Neuron (in vitro differentiated cells): ENCODE measurements at regions not wholly inside any gene's neighbourhood (a gene's known extent, or its start where the extent isn't known, plus 50 kb on each side); places are given as distances from the start of the nearest gene placed in this dataset.

Experiments used
- H2AFZ ChIP-seq: one replicate; pipeline ENCODE4 v1.6.1; 2013; ENCODE audit warnings: low read depth, mild to moderate bottlenecking, inconsistent platforms, low read length, moderate library complexity
- H3K27me3 ChIP-seq: one replicate; pipeline ENCODE4 v1.6.1; 2013; ENCODE audit warnings: low read length; ENCODE audit not compliant: insufficient read depth
- H3K36me3 ChIP-seq: one replicate; pipeline ENCODE4 v1.6.1; 2013; ENCODE audit warnings: low read length; ENCODE audit not compliant: insufficient read depth
- H3K4me1 ChIP-seq: one replicate; pipeline ENCODE4 v1.6.1; 2013; ENCODE audit warnings: low read length; ENCODE audit not compliant: insufficient read depth
- H3K4me3 ChIP-seq: 2 replicates; pipeline ENCODE4 v1.5.1; 2013; ENCODE audit warnings: mild to moderate bottlenecking, low read length, moderate library complexity
- H3K9me3 ChIP-seq: one replicate; pipeline ENCODE4 v1.6.1; 2013; ENCODE audit warnings: low read length

DNA sequence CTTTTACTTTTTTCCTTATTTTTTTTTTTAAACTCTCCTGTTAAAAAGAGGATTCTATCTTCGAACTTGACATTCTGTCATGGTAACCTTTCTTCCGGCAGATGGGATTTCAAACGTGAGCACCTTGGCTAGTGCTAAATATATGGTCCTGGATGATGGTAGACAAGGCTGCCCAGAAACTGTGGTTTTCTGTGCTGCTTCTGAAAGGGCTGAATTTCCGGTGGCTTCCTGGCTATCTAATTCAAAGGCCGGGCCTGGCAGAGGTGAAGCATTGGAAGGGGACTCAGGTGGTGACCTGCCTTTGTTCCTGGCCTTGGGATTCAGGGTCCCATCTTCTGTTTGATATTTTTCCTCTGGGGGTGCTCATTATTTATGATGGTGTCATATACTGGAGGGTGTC, 118.6 kb upstream of the MYL2 start:
- Histone ChIP-seq H3K4me3 (no peak overlapping the region), H3K4me1 (peaks cover 14% of the 10 kb centered on the region)

GRCh38 chr12:111038077-111038476, 117.7 kb upstream of the MYL2 start:
- peaks cover 14% of the 10 kb centered on the region for H3K4me1 ChIP-seq
- no peak overlapping the region for H2AFZ ChIP-seq
- peaks cover 32% of the 10 kb centered on the region for H3K27me3 ChIP-seq
- H3K4me3 ChIP-seq: no peak overlapping the region
- no peaks in the 10 kb centered on the region for H3K9me3 ChIP-seq
- H3K36me3 ChIP-seq: no peaks in the 10 kb centered on the region

More for the DNA sequence above, 118.6 kb upstream of the MYL2 start:
- Histone ChIP-seq H3K36me3 (no peaks in the 10 kb centered on the region), H3K9me3 (no peaks in the 10 kb centered on the region), H2AFZ (no peak overlapping the region), H3K27me3 (peaks cover 32% of the 10 kb centered on the region)

- peaks cover 17% of the 10 kb centered on the region for H3K4me1 ChIP-seq
- no peaks in the 10 kb centered on the region for H3K9me3 ChIP-seq
- no peaks in the 10 kb centered on the region for H3K36me3 ChIP-seq
- no peak overlapping the region for H2AFZ ChIP-seq
- no peak overlapping the region for H3K4me3 ChIP-seq
- H3K27me3 ChIP-seq: peaks cover 42% of the 10 kb centered on the region
Measured at GRCh38 chr12:111037047-111037446, 116.7 kb upstream of the MYL2 start.

DNA sequence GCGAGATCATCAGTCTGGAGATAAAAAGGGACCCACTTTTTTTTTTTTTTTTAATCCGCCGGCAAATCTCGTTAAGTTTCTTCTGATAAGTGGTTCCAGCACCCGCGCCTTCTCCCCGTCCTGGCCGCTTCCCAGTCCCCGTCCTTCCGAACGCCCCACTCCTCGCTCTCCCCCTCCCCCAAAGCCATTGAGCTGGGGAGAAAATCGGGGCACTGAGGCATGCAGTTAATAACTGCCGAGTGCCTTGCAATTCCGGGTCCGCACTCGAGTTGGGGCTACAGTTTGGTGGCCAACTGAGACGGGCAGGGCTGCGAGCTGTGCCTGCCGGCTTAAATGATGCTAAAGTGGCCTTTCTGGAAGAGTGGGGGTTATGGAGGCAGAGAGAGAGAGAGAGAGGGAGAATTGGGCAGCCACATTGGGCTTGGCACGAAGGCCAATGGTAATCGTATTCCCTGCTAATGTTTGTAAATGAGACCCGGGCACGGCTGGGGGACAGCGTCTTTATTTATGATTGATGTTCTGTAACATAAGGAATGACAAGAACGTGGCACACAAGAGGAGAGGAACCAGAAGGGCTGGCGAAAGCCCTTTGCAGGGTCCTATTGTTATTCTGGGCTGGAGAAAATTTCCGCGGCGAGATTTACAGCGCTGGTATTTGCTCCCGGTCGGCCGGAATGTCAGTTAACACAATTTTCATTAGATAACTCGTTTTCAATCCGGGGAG, 115.4 kb upstream of the MYL2 start:
- Histone ChIP-seq H3K36me3 (no peaks in the 10 kb centered on the region), H3K4me1 (peaks cover 17% of the 10 kb centered on the region), H3K4me3 (peak overlapping the region; percentile 62), H3K27me3 (peaks cover 53% of the 10 kb centered on the region), H3K9me3 (no peaks in the 10 kb centered on the region), H2AFZ (peak overlapping the region; percentile 63)

GRCh38 chr12:111034886-111035577, 114.7 kb upstream of the MYL2 start:
- peak overlapping the region; percentile 63 for H2AFZ ChIP-seq
- H3K9me3 ChIP-seq: no peaks in the 10 kb centered on the region
- peak overlapping the region; percentile 62 for H3K4me3 ChIP-seq
- peaks cover 17% of the 10 kb centered on the region for H3K4me1 ChIP-seq
- no peaks in the 10 kb centered on the region for H3K36me3 ChIP-seq
- H3K27me3 ChIP-seq: peaks cover 55% of the 10 kb centered on the region

GRCh38 chr12:111034083-111034885, 113.9 kb upstream of the MYL2 start, which contains the start of gene CUX2:
Gene CUX2 (plus strand): TSS chr12:111034165.
- H3K36me3 ChIP-seq: no peaks in the 10 kb centered on the region
- peak within 1 kb of the TSS; percentile 63 for H2AFZ ChIP-seq
- H3K4me1 ChIP-seq: peaks cover 17% of the 10 kb centered on the region
- peak within 1 kb of the TSS; percentile 62 for H3K4me3 ChIP-seq
- H3K9me3 ChIP-seq: no peaks in the 10 kb centered on the region
- H3K27me3 ChIP-seq: peaks cover 55% of the 10 kb centered on the region

DNA sequence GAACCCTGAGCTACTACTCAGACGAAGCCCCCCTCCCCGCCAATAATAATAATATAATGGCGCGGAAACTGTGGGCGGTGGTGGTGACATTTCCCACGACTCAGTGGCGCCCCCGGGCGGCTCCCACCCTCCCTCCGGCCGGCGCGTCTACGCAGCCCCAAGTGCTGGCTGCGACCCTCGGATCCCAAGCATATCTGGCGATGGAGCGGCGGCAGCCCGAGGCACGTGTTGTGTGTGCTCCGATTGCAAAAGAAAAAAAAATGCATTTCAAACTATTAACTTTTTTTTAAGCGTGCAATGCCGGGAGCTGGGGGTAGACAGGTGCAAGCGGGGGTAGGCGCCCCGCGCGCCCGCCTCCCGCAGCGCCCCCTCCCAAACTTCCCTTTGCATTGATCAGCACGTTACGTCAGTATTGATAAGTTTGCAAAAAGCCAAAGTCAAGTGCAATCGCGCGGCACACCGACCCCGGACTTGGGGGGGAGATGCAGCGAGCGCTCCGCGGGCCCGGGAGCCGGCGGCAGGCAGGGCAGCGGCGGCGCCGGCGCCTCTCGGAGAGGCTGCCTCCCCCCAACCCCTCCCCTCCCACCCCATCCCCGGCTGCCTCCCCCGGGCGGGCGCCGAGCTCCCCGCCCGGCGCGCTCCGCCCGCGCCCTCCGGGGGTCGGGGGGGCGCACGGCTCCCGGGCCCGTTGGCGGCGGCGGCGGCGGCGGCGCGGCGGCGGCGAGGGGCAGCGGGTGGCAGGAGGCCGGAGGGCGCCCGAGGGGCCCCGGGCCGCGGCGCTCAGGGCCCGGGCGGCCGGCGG, 113.1 kb upstream of the MYL2 start:
- H3K27me3 ChIP-seq: peaks cover 59% of the 10 kb centered on the region
- H3K4me3 ChIP-seq: peak overlapping the region; percentile 62

GRCh38 chr12:111032591-111032919, 112.2 kb upstream of the MYL2 start:
- H3K4me3 ChIP-seq: no peak overlapping the region
- no peaks in the 10 kb centered on the region for H3K9me3 ChIP-seq
- H3K36me3 ChIP-seq: no peaks in the 10 kb centered on the region
- peaks cover 53% of the 10 kb centered on the region for H3K27me3 ChIP-seq
- H3K4me1 ChIP-seq: peaks cover 17% of the 10 kb centered on the region
- H2AFZ ChIP-seq: no peak overlapping the region

More for the DNA sequence above, 113.1 kb upstream of the MYL2 start:
- Histone ChIP-seq H3K4me1 (peaks cover 17% of the 10 kb centered on the region), H2AFZ (peak overlapping the region; percentile 31), H3K9me3 (no peaks in the 10 kb centered on the region), H3K36me3 (no peaks in the 10 kb centered on the region)

DNA sequence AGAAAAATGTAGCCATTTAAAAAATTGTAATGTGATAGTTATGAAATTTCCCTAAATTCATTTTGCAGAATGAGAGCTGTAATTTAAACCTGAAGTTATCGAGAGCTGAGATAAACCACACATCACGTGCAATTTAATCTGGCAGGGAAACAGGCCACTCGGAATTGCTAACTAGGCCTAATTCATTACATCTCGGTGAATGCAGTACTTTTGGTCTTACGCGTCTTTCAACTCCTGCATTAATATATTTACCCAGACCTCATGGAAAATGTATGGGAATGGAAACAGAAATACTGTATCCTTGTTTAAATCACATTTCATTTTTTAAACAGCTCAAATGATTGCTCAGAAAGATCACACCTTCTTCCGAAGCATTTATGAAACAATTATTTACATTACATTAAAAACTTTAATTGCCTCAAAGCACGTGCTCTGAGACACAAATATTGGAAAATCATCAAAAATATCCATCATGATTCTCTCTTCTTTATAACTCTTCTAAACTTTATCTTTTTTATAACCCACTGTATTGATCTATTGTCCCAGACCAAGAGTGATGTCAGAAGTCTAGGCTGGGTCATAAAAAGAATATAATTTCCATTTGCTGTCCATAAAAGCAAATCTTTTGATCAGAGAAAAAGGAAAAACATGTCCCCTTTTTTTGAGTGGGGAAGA, 111.7 kb upstream of the MYL2 start:
- H3K36me3 ChIP-seq: no peaks in the 10 kb centered on the region
- H3K4me3 ChIP-seq: no peak overlapping the region
- peaks cover 48% of the 10 kb centered on the region for H3K27me3 ChIP-seq
- no peak overlapping the region for H2AFZ ChIP-seq
- no peaks in the 10 kb centered on the region for H3K9me3 ChIP-seq
- peaks cover 17% of the 10 kb centered on the region for H3K4me1 ChIP-seq

DNA sequence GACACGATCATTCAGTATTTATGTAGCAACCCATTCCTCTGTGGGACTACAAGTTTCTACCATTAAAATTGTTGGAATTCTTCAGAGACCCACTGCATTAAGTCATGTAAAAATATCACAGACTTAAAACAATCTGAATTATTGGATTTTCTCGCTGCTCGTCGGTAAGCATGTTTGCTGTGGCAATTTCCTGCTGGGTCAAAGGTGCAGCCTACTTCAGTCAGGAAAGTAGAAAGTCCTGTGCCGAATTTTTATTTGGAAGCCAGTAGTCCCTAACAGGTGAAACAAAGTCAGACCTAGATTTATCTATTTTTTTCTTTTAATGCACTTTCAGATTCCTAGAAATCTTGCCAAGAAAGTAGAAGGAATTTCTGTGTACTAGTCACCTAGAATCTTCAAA, 110.4 kb upstream of the MYL2 start:
- Histone ChIP-seq H3K4me1 (peaks cover 11% of the 10 kb centered on the region), H2AFZ (no peak overlapping the region), H3K36me3 (no peaks in the 10 kb centered on the region), H3K4me3 (no peak overlapping the region), H3K27me3 (peaks cover 37% of the 10 kb centered on the region), H3K9me3 (no peaks in the 10 kb centered on the region)

- H3K4me3 ChIP-seq: no peak overlapping the region
- peaks cover 5% of the 10 kb centered on the region for H3K4me1 ChIP-seq
- no peak overlapping the region for H2AFZ ChIP-seq
- H3K9me3 ChIP-seq: no peaks in the 10 kb centered on the region
- H3K27me3 ChIP-seq: peaks cover 27% of the 10 kb centered on the region
- H3K36me3 ChIP-seq: no peaks in the 10 kb centered on the region
Measured at GRCh38 chr12:111029732-111030131, 109.4 kb upstream of the MYL2 start.

GRCh38 chr12:111029305-111029704, 108.9 kb upstream of the MYL2 start:
- Histone ChIP-seq H3K27me3 (peaks cover 27% of the 10 kb centered on the region), H3K4me3 (no peak overlapping the region), H2AFZ (no peak overlapping the region), H3K36me3 (no peaks in the 10 kb centered on the region), H3K9me3 (no peaks in the 10 kb centered on the region), H3K4me1 (peaks cover 5% of the 10 kb centered on the region)
